CD4-positive, alpha-beta T cell (primary cell): ENCODE measurements at regions not wholly inside any gene's neighbourhood (a gene's known extent, or its start where the extent isn't known, plus 50 kb on each side); places are given as distances from the start of the nearest gene placed in this dataset.

Experiments used
- ATAC-seq: fragments of 200-7000 bp; cut with Tn5 transposase; one replicate; pipeline ENCODE4 v1.10.0; 2022; ENCODE audit warnings: mild to moderate bottlenecking; ENCODE audit not compliant: poor library complexity
- CTCF ChIA-PET: fragments of 350-600 bp; sonication (Branson Sonifier 250); formaldehyde crosslinking; loops from one replicate; lab custom pipeline; 2021; ENCODE audit warnings: antibody characterized with exemption, inconsistent platforms; lab: Charles Lee
- POLR2A ChIA-PET: fragments of 350-600 bp; sonication (Branson Sonifier 250); formaldehyde crosslinking; loops from one replicate; lab custom pipeline; 2021; ENCODE audit warnings: antibody characterized with exemption, inconsistent platforms; lab: Charles Lee
- DNase-seq, 14 experiments: peaks; one replicate each; pipeline ENCODE4 v3.0.0-alpha.2; 2013 to 2020; ENCODE audit warnings: mixed read lengths in 2 of 14
- H3K27ac ChIP-seq, 2 donors: one replicate each; pipeline versions ENCODE4 v1.5.1 to v1.7.0; 2013; ENCODE audit warnings: low read length in 2 of 2, low read depth in 1 of 2, mild to moderate bottlenecking in 1 of 2
- H3K27me3 ChIP-seq, 2 experiments: 1 replicate in 1 of 2; 2 replicates in 1 of 2; pipeline versions ENCODE4 v1.6.1 to v1.7.0; 2013; ENCODE audit warnings: low read length in 2 of 2, control low read depth in 1 of 2, mild to moderate bottlenecking in 1 of 2, moderate library complexity in 1 of 2; ENCODE audit not compliant: insufficient read depth in 2 of 2, control insufficient read depth in 1 of 2
- H3K36me3 ChIP-seq: one replicate; pipeline ENCODE4 v1.6.1; 2013; ENCODE audit warnings: low read length, control low read depth; ENCODE audit not compliant: insufficient read depth
- H3K4me1 ChIP-seq: one replicate; pipeline ENCODE4 v1.6.1; 2013; ENCODE audit warnings: low read length, control low read depth; ENCODE audit not compliant: insufficient read depth
- H3K4me3 ChIP-seq: one replicate; pipeline ENCODE4 v1.5.1; 2013; ENCODE audit warnings: mild to moderate bottlenecking, low read length, moderate library complexity
- H3K9me3 ChIP-seq, 2 experiments: 1 replicate in 1 of 2; 2 replicates in 1 of 2; pipeline versions ENCODE4 v1.6.1 to v1.7.0; 2013; ENCODE audit warnings: low read length in 2 of 2, mild to moderate bottlenecking in 2 of 2, control low read depth in 1 of 2, moderate library complexity in 1 of 2; ENCODE audit not compliant: control insufficient read depth in 1 of 2, insufficient read depth in 1 of 2
- H3K27ac Mint-ChIP-seq: one replicate; pipeline ENCODE4 v1.8.0; 2020; ENCODE audit warnings: mixed read lengths
- H3K27me3 Mint-ChIP-seq: one replicate; pipeline ENCODE4 v1.8.0; 2021; ENCODE audit warnings: mixed read lengths
- H3K36me3 Mint-ChIP-seq: one replicate; pipeline ENCODE4 v1.8.0; 2021; ENCODE audit warnings: low read depth, mixed read lengths
- H3K4me1 Mint-ChIP-seq: one replicate; pipeline ENCODE4 v1.8.0; 2021; ENCODE audit warnings: low read depth, mixed read lengths
- H3K4me3 Mint-ChIP-seq: one replicate; pipeline ENCODE4 v1.8.0; 2020; ENCODE audit warnings: mild to moderate bottlenecking, mixed read lengths
- H3K9me3 Mint-ChIP-seq: one replicate; pipeline ENCODE4 v1.8.0; 2020; ENCODE audit warnings: mixed read lengths
- CTCF ChIP-seq: fragments of 200-600 bp; IDR thresholded peaks from one replicate; pipeline ENCODE4 v1.8.0; 2022; ENCODE audit warnings: antibody characterized with exemption, mild to moderate bottlenecking
- intact Hi-C, 2 experiments: fragments of 100-400 bp; cut with DNase I in 1 of 2; cut with micrococcal nuclease in 1 of 2; formaldehyde crosslinking; loops; one replicate each; pipeline versions ENCODE4 v1.15.1 to v1.9.0; 2023 to 2025; cut with DNase I, micrococcal nuclease

DNA sequence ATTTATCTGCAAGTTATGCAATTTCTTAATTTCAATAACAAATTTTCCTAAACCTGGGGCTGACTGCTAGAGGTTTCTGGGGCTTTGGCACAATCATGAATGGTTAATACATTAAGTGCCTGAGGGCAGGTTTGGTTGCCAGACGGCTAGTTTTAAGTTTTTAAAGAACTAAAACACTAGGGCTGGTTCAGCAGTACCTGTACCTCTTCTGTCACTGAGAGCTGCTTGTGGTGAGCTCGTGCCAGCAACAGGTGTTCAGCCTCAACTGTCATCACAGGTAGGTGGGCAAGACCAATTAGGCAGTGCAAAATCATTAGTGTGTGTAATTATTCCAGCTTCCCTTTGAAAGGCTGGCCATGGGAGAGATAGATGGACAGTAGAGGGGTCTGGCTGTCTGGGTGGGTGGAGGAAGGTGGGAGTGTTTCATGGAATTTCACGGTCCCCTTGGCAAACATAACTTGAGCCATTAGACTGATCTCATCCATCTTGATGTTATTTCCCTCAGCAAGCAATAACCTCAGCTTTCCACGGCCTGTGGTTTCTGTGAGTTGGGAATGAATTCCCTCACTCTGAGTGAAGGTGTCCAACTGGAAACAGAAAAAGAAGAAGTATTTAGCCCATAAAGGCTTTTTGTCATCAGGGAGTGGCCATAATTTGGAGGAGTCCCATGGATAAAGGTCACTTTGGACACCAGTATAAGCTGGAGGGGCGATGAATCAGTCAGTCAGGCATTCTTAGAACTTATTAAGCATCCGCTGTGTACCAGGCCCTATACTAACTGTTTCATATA lies 114.8 kb downstream of the SNX19 start:
- H3K27ac Mint-ChIP-seq = no peak overlapping the region
- H3K4me3 Mint-ChIP-seq = no peak overlapping the region
- ATAC-seq (no peak), DNase-seq (no peak)
- no peaks in the 10 kb centered on the region for H3K9me3 Mint-ChIP-seq
- Histone ChIP-seq H3K4me3 (no peak overlapping the region), H3K9me3 (peaks cover 0 to 3% of the 10 kb centered on the region in 2 experiments), H3K27me3 (peaks cover 0 to 4% of the 10 kb centered on the region in 2 experiments), H3K4me1 (no peaks in the 10 kb centered on the region), H3K27ac (no peak overlapping the region), H3K36me3 (no peaks in the 10 kb centered on the region)
- H3K4me1 Mint-ChIP-seq = no peaks in the 10 kb centered on the region
- intact Hi-C loops = no loop called here
- CTCF ChIA-PET = no interaction called here
- peaks cover 13% of the 10 kb centered on the region for H3K27me3 Mint-ChIP-seq
- TF ChIP-seq CTCF = no peak
- POLR2A ChIA-PET = no interaction called here
- no peaks in the 10 kb centered on the region for H3K36me3 Mint-ChIP-seq

DNA sequence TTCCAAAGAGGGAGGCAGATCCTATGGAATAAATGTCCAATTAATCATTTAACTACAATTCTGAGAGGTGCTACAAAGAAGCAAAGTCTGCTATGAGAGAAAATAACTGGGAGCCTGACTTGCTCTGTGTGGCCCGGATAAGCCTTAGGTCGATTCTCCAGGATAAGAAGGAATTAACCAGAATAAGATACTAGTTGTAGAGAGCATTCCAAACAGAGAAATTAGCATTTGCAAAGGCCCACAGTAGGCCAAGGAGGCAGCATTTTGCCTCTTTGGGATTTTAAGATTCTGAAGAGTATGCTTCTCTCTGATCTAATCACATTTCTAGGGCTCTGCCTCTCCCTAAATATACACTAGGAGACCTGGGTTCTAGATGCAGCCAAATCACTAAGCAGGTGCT lies 113.7 kb downstream of the SNX19 start:
- Histone ChIP-seq H3K27ac (no peak overlapping the region), H3K9me3 (peaks cover 0 to 3% of the 10 kb centered on the region in 2 experiments), H3K36me3 (no peaks in the 10 kb centered on the region), H3K4me3 (no peak overlapping the region), H3K4me1 (no peaks in the 10 kb centered on the region), H3K27me3 (peaks cover 3 to 4% of the 10 kb centered on the region in 2 experiments)
- POLR2A ChIA-PET = no interaction called here
- CTCF ChIA-PET = no interaction called here
- Mint-ChIP-seq H3K27me3 (peaks cover 8% of the 10 kb centered on the region), H3K27ac (no peak overlapping the region), H3K4me3 (no peak overlapping the region), H3K36me3 (no peaks in the 10 kb centered on the region), H3K4me1 (no peaks in the 10 kb centered on the region), H3K9me3 (no peaks in the 10 kb centered on the region)
- DNase-seq = no peak
- intact Hi-C loops = no loop called here
- ATAC-seq = no peak
- TF ChIP-seq CTCF = no peak

DNA sequence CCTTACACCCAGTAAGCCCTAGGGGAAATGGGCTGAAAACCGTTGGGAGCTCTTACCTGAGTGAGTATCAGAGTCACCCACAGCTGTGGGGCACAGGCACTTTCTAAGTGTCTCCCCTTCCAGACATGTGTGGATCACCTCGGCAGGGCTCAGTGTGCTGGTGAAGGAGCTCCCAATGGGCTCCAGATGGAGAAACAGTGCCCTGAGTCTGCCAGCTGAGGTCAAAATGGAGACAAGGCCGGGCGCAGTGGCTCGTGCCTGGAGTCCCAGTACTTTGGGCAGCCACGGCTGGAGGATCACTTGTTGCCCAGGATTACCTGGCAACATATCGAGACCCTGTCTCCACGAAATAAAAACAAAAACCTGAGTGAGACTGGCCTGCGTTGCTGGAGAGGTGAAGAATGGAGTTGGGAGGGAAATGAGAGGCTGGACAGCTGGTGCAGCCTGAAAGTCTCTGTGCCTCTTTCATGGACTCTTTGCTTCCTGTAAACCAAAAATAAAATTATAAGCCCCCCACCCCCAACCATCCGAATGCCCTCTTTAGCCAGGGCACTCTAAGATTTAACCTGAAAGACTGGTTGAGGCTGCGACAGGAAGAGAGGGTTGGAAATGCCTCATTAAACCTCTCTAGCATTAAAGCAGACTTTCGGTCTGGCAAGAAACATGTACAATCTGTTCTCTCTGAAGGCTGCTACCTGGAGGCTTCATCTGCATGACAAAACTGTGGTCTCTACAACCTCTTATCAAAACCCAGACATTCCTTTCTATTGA lies 111.8 kb downstream of the SNX19 start:
- ChIA-PET POLR2A (no interaction called here), CTCF (no interaction called here)
- peaks cover 0 to 3% of the 10 kb centered on the region in 2 experiments for H3K9me3 ChIP-seq
- no peaks in the 10 kb centered on the region for H3K36me3 ChIP-seq
- no peak overlapping the region for H3K27ac Mint-ChIP-seq
- H3K27ac ChIP-seq = no peak overlapping the region
- H3K36me3 Mint-ChIP-seq = no peaks in the 10 kb centered on the region
- intact Hi-C loops = no loop called here
- no peaks in the 10 kb centered on the region for H3K4me1 Mint-ChIP-seq
- H3K4me3 Mint-ChIP-seq = no peak overlapping the region
- DNase-seq = no peak
- H3K27me3 ChIP-seq = peaks cover 3 to 4% of the 10 kb centered on the region in 2 experiments
- H3K9me3 Mint-ChIP-seq = no peaks in the 10 kb centered on the region
- H3K4me1 ChIP-seq = no peaks in the 10 kb centered on the region
- no peak for ATAC-seq
- H3K4me3 ChIP-seq = no peak overlapping the region
- peaks cover 8% of the 10 kb centered on the region for H3K27me3 Mint-ChIP-seq
- TF ChIP-seq CTCF = no peak
